ENCODE measurements at regions not wholly inside any gene's neighbourhood (a gene's known extent, or its start where the extent isn't known, plus 50 kb on each side); places are given as distances from the start of the nearest gene placed in this dataset.

DNA sequence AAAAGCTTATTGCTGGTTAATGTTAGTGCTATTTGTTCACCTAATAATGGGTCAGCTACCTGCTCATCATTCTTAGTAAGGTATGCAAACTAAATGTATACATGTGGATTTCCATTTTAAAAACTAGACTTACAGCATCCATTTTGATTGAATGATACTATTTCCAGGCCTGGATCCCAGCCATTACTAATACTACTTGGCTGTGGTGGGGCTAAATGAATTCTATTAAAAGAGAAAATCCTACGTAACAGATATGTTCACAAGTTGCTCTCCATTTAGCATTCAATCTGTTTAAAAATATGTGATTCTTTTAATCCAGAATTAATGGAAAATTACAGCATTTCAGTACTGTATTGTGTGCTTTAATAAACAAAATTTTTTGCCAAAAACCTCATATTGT lies 169.4 kb upstream of the MIR17HG start:
- DNase-seq: no peak

DNA sequence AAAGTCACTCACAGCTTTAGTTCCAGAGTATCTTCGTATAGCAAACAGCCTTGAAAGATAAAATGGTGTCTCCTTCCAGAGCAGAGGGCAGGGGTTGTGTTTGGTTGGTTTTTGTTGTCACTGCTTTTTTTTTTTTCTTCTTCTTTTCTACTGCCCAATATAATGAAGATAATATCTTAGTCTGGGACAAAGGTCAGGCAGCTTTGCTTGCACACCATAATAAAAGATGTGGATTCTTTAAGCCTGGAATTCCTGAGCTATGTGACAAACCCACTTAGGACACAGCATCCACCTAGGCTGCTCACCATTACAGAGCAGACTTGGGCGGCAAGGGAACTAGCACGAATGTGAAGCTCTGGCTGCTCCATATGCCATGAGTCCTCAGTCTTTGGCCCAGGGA lies 165.6 kb upstream of the MIR17HG start:
- no peak for DNase-seq

DNA sequence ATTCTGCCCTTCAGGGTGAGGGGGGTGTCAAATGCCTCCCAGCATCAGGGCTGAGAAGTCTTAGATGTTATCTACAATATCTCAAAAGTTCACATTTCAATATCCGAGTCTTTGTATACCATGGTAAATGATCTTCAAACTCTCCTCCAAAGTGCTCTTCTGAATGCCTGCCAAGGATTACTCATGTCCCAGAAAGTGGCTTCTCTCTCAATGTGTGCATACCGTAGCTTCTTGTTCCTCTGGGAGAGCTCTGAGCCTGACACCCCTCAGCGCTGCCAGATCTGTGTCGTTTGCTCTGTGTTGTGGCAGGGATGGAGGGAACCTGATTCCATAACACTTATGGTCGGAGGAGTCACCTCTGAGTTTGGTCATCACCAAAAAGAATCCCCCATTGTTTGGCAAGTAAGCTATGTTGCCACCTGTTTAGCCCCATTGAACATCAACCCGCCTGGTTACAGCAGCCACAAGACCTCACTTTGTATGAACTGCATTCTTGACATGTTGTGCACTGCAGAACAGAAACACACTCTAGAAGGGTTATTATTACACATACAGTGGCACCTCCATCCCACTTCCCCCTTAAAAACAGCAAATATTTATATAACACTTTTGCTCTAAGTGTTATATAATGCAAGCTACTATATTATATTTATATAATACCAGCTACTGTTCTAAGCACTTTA lies 163.1 kb upstream of the MIR17HG start:
- no peak for DNase-seq

DNA sequence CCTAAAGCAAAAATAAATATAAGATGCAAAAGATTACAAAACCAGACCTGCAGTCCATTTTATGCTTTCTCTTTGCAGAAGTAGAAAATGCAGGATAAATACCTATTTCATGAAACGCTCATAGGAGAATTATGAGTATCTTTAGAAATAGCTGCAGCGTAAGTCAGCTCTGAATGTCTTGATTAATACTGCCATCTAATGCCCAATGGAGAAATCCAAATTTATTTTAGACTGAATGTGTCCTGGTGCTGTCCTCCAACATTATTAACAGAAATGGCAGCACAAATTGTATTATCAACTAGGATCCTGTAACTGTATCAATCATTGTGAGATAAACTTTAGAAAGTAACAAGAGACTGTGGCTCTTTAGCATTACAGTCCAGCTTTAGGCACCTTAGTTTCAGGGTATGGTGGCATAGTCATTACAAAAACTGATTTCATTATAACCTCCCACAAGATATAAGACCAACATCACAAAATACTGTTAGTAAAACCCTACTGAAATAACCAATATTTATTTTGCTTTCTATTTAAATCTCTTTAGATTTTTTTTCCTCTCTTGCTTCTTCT lies 162.1 kb upstream of the MIR17HG start:
- peak in 1 of 2 experiments; percentile 28 for DNase-seq

DNA sequence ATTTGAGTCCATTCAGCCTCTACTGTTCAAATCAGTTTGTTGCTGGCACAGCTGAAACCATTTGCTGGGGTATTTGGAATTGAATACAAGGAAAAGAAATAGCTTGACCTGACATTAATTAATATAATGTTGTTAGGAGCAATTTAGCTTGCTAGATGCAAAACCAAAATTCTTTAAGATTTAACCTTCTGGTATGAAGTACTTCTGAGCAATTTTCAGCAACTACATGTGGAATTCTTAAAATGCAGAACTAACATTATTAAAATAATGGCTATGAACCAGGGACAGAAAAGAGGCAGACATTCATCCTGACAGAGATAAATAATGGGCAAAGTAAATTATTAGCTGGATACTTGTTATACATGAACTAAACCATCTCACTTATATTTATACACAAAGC lies 160.0 kb upstream of the MIR17HG start:
- no peak for DNase-seq

DNA sequence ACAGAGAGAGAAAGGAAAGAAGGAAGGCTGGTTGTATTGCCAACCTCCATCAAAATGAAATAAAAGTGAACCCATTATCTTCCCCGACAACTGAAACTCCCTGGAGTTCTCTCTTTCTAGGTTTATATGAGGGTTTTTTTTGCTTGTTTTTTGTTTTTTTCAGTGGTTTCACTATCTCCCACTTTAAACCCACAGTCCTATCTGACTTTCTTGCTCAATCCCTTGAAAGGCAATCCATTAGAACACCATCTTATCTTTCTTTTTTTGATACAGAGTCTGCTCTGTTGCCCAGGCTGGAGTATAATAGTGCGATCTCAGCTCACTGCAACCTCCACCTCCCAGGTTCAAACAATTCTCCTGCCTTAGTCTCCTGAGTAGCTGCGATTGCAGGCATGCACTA lies 158.0 kb upstream of the MIR17HG start:
- no peak for DNase-seq

DNA sequence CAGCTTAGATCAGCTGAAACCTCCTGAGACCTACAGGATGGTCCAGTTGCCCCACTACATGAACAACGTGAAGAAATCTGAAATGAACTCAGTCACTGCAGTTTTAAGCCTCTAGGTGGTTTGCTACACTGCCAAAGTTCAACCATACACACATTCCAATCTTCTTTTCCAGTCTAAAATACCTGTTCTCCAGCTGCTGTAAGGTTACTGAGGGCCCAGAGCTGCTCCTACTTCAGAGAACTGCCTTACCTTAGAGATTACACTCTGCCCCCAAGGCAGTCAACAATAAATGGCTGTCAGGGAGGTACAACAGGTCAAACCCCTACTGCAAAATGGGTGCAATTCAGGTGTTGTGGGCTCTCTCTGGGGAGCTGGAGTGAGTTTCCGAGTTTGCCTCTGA lies 154.1 kb upstream of the MIR17HG start:
- no peak for DNase-seq

DNA sequence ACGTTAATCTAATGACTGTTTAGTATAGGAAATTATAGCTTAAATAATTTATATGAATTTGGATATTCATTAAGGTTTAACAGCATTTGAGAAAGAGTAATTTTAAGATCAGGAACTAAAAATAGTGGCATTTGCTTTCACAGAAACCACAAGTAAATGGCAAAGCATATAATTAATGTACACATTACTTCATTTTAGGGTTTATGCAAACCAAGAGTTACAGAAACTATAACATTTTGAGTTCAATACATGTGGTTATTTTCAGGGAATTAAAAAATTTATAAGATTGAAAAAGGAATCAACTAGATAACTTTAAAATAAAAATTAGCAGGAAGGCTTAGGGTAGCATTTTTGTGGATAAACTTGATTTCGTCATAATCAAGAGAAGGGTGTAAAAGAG lies 151.7 kb upstream of the MIR17HG start:
- no peak for DNase-seq

DNA sequence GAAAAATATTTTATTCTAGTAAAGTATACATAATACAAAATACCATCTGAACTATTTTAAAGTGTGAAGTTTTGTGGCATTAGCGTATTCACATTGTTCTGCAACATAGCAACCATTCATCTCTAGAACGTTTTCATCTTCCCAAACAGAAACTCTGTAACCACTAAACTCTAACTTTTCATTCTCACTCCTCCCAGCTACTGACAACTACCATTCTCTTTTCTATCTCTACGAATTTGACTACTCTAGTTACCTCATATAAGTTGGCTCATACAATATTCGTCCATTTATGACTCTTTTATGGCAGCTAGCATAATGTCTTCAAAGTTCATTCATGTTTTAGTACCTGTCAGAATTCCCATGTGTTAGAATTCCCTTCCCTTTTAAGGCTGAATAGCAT lies 150.5 kb upstream of the MIR17HG start:
- DNase-seq: no peak

DNA sequence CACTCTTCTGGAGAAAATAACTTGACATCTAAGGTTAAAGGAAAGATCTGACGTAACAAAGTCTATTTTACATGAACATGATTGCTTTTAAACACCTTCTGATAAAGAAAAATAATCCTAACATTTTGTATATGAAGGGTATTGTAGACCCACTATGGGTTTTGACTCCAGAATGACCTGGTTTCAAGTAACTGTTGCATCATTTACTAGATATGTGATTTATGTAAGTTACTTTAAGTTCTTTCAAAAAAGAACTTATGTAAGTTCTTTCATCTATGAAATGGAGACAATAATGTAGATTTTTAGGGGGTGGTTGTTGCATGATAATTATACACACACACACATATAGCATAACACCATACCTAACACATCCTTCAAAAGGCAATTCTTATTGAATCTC lies 147.6 kb upstream of the MIR17HG start:
- DNase-seq: no peak

DNA sequence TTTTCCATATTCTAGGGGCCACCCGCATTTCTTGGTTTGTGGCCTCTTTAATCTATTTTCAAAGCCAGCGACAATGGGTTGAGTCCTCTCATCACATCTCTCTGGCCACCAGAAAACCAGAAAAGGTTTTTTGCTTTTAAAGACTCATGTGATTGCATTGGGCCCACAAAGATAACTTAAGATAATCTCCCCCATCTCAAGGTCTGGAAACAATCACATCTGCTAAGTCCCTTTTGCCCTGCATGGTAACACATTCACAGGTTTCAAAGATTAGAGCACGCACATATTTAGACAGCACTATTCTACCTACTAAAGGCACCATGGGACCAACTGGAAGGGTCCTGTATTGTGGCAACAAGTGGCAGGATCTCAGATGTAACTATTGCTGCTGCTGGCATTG lies 147.0 kb upstream of the MIR17HG start:
- DNase-seq: no peak

DNA sequence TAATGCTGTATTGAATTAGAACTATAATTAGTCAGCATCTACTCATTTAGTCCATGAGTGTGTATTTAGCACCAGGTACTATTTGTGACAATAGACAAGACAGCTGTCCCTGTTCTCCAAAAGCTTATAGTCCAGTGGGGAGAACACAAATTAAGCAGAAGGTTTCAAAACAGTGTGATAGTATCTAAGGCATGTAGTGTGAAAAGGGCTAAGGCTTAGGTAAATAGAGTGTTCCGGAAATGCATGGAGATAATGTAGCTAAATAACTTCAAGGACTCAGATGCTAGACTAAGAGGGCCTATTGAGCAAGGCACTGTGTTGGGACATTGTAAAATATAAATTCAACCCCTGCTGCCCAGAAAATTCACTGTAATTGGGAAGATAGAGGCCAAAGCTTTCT lies 144.1 kb upstream of the MIR17HG start:
- DNase-seq: peak; percentile 44 to 73

DNA sequence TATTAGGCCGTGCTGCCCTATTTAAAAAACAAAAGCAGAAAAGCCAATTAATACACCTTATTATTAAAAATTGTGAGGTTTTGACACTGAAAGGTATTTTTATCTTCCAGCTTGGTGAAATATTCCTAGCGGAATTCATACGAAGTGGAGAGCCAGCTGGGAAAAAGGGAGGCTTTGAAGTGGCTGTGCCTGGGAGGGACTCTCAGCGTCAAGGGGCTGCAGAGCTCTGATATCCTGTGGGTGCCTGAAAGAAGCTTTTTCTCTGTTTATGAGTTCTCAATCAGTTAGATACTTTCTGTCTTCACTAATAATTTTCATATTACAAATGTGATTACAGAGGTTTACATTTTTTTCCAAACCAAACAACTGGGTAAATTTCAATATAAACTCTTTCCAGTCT lies 140.2 kb upstream of the MIR17HG start:
- no peak for DNase-seq

DNA sequence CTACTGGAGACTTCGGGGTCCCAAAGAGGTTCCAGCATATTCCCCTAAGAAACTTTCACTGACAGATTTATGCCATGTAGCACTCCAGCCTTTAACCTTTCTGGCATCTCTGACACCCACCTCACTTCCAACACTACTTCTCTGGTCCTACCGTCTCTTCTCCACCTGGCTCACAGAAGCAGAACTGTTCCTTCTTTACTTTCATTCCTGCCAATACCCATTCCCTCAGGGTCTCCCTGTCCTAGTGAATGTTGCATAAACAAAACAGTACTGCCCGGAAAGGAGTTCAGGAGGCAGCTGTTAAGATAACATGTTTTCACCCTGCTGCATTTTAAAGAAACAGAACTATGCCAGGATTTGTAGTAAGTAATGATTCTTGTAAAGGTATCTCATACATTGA lies 136.0 kb upstream of the MIR17HG start:
- no peak for DNase-seq

DNA sequence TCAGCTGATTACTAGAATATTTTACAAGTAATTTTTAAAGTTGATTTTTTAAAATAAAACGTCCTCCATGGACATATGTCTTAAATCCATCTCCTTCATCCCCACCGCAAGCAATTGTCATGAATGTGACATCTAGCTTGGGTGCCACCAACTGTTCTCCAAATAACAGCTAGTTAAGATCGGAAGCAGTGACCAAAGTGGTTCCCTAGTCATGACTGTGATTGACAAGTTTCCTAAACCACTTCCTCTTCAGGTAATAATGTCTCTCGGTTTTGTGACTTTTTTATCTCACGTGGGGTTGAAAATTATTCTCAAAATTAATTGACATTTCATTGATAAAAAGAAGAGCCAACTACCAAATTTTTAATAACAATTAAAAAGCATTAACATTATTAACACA lies 135.3 kb upstream of the MIR17HG start:
- DNase-seq: no peak

DNA sequence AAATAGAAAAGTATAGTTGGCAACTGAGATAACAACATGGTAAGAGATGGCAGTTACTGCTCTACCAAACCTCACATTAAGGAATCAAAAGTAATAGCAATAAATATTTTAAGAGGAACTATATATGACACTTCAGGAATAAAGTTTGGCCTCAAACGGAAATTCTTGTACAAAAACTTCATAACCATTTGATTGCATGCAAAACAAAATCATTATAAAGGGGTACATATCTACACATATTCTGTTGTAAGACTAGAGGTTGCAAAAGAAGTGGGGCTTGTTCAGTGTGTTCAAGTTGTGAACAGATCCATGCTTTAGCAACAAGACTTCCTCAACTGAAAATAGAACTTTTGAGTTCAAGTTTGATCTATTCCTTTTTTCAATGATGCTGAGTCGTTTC lies 133.5 kb upstream of the MIR17HG start:
- DNase-seq: no peak

DNA sequence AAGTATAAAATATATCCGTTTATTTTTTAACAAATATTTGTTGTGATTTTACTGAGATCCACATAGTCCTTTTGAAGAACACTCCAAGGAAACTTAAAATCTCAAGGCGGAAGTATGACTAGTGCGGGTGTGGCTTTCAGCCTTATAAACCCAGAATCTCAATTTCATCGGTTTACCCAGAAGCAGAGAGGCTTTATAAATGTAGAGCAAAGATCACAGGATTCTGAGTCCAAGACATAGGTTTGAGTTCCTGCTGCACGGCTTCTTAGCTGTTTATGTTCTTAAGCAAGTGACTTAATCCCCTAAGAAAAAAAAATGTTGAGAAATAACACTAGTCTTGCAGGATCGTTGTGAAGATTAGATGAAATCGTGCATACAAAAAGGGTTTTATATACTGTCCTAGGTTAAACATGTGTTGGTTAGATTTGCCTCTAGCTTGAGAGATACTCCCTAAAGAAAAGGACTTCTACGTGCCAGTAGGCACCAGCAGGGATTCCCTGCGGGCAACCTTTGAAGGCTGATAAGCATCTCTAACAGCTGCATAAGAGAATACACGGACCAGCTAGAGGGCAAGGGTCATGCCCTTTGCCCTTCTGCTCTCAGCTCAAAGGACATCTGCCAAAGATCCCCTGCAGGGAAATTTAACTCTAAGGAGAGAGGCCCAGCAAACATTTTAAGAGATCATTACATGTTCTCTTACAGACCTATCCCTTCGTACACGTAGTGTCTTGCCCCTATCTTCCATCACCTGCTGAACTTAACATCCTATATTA lies 130.4 kb upstream of the MIR17HG start:
- DNase-seq: no peak

DNA sequence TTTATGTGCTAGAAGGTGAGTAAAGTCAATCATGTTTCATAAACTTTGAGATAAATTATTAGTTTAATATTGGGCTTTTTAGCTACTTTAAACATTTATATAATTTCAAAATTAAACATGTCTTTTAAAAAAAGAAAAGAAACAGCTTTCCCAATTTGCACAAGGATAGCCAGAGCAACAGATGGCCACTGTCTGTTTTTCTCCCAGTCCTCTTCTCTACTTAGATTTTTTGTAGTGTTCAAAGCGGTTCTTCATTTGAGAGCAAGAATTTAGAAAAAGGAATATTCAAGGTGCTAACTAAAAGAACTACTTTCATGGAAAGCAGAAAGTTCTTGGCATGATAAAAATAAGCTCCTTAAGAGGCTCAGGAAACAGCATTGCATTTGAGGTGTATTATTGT lies 128.3 kb upstream of the MIR17HG start:
- DNase-seq: no peak

DNA sequence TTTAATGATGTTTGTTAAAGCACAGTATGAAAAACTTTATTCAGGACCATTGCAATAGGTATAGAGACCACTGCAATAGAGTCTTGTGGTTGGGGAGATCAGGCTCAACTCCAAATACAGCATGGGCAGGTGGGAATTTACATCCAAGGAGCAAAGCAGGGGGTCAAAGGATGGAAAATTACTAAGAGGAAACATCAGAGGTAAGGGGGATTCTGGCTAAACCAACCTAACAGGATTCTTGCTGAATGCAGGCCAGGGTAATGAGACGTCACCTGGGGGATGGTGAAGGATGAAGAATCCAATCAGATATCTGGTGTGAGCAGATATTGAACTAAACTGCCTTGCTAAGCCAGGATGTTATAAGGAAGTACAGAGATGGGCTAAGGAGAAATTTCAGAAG lies 126.6 kb upstream of the MIR17HG start:
- DNase-seq: no peak

DNA sequence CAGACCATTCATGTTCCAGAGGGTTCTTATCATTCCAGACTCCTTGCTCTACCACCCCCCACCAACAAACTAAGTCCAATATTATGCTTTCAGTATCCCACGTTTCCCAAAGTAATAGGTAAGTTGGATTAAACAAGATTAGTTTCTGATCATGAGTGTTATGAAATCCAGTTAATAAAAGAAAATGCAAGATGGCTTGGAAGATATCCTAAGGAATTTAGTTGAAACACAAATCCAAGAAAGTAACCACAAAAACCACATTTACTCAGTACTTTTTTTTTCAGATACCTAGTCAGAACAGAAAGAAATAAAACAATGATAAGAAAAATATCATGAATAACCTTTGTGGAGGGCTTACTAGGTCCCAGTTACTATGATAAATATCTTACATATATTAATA lies 119.4 kb upstream of the MIR17HG start:
- DNase-seq: no peak

DNA sequence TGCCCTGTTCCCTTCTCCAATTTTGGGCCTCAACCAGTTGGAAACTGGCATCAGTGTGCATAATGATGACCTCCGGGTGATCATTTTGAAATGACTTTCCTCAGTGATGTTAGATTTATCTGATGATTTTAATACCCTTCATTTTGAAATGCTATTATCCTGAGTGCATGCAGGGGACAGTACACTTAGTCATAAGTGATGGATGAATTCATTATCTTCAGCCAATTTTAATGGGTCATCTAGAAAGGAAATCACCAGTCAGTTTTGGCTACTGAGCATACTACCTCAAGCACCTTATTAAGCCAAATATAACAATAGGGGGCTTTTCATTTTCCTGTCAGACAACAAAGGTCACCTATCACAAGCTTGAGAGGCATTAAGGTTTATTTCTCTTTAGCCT lies 118.5 kb upstream of the MIR17HG start:
- no peak for DNase-seq

DNA sequence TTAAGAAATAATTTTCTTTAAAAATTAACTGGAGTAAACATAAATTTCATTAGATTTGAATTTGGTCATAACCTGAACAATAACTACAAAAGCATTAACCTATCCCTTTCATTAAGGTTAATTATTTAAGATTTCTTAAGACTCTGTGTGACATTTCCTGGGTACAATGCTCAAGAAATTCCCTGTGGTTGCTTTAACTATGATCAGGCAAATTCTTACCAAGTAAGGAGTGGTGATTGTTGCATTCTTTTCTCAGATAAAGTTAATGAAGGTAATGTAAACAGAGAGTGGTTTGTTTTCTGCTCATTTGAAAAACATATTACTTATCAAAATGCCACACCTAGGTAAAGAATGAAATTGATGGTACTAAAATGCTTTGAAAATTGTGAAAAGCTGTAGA lies 114.8 kb upstream of the MIR17HG start:
- DNase-seq: no peak

DNA sequence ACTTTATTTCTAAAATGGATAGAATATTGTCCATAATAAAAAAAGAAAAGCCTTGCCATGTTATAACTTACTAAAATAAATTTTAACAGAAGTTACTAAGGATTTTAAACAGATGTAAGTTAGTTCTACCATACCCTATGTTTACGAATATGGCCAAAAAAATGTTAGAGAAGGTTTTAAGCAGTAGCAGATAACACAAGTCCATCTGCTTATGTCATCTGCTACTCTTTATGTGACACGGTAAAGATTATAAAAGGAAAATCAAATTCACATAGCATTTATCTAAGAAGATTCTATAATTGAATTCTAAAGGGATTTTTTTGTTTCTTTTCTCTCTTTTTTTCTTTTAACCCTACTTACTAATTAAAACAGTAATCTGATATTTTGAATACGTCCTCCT lies 114.2 kb upstream of the MIR17HG start:
- DNase-seq: no peak

DNA sequence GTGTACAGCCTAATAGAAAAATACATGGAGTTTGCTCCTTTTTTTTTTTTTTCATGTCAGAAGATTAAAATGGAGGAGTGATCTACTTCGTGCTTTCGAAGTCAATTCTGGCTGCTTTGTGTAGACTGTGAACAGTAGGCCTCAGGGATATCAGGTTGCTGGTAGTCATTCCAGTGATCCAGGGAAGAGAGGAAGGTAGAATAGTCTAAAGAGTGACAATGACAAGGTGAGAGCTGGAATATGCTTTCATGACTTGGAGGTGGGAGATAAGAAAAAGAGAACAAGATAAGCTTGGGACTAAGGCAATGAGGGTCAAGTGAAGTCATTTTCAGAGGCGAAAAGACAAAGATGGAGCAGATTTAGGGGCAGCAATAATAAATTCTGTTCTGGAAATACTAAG lies 111.3 kb upstream of the MIR17HG start:
- DNase-seq: no peak

DNA sequence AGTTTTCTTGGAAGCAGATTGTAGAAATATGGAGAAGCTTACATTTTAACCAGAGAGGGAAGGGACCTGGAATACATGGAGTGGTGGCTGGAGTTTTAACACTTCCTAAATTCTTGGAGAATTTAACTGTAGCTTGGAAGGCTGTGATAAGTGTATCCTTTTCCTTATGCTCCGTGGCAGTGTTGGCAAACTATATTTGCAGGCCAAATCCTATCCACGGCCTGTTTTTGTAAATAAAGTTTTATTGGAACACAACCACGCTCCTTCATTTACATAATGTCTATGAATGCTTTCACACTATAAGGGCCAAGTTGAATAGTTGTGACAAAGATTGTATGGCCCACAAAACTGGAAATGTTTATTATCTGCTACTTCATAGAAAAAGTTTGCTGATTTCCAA lies 110.6 kb upstream of the MIR17HG start:
- DNase-seq: no peak
